Ascending aorta (tissue), 2 donors: ENCODE measurements at regions not wholly inside any gene's neighbourhood (a gene's known extent, or its start where the extent isn't known, plus 50 kb on each side); places are given as distances from the start of the nearest gene placed in this dataset.

Experiments used
- DNase-seq, 2 donors: peaks; one replicate each; pipeline ENCODE4 v3.0.0-alpha.2; 2019; ENCODE audit warnings: low spot score in 2 of 2
- H3K27ac ChIP-seq, 2 donors: fragments of 200-600 bp; sonication (generic); one replicate each; pipeline ENCODE4 v1.5.1; 2016 to 2017; ENCODE audit warnings: mild to moderate bottlenecking in 1 of 2
- H3K27me3 ChIP-seq: fragments of 200-600 bp; sonication (generic); one replicate; pipeline ENCODE4 v1.5.1; 2017
- H3K36me3 ChIP-seq, 2 donors: fragments of 200-600 bp; sonication (generic); one replicate each; pipeline ENCODE4 v1.5.1; 2016
- H3K4me1 ChIP-seq, 2 donors: fragments of 200-600 bp; sonication (generic); one replicate each; pipeline ENCODE4 v1.5.1; 2016 to 2017; ENCODE audit warnings: mild to moderate bottlenecking in 1 of 2
- H3K4me3 ChIP-seq, 2 donors: fragments of 200-600 bp; sonication (generic); one replicate each; pipeline ENCODE4 v1.5.1; 2016 to 2017; ENCODE audit warnings: mild to moderate bottlenecking in 1 of 2
- H3K9me3 ChIP-seq, 2 donors: fragments of 200-600 bp; sonication (generic); one replicate each; pipeline ENCODE4 v1.5.1; 2016
- intact Hi-C: fragments of 100-400 bp; cut with DNase I; formaldehyde crosslinking; loops from one replicate; pipeline ENCODE4 v1.15.1; 2023
- TF ChIP-seq, protein P1 (sequence below), 3 experiments: fragments of 200-600 bp in 2 of 3; fragments of 450-650 bp in 1 of 3; sonication (generic) in 2 of 3; IDR thresholded peaks; one replicate each; pipeline ENCODE4 v1.5.1; 2016 to 2019; ENCODE audit warnings: antibody characterized with exemption in 3 of 3, mild to moderate bottlenecking in 1 of 3, moderate library complexity in 1 of 3

DNA sequence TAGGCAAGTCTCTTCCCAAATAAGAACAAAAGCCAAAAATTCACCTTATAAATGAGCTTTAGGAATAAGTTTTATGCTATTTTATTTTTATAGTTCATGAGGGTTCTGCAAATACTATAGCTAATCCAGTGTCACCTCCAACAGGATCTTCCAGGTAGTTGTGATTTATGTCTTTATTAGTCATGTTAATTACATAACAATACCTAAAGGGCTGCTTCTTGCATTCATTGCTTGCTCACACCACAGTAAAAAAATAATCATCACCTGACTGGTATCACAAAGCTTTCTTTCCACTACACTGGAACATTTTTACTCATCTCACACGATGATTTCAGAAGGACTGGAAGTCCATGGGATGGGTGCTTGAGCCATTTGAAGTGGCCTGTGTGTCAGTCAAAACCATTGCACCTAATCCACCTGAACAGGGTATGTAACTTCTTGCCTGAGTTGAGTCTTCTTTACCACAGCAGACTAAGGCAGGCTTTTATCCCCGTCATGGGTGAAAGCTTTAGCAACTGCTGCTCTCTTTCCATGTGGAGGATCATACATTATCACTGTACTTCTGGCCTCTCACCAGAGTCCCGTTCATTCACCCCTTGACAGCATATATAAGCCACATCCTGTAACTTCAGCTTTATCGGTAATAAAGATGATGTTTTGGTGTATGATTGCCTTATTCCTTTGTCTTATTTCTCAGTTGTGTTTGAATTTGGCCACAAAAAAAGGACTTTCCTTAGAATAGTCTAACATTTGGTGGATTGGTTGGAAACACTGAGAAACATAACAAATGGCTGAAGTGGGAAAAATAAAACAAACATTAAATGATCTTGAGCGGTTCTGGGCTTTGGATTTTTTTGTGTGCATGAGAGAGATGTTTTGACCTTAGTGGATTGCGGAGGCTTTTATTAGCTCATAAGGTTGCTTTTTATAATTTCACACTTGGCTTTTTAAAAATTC is 382.6 kb upstream of the THBS1 start:
- Histone ChIP-seq H3K4me1 (no peaks in the 10 kb centered on the region), H3K27ac (no peak overlapping the region), H3K4me3 (no peak overlapping the region), H3K9me3 (no peaks in the 10 kb centered on the region), H3K27me3 (no peaks in the 10 kb centered on the region), H3K36me3 (no peaks in the 10 kb centered on the region)
- intact Hi-C loops: no loop called here
- TF ChIP-seq, protein P1, sequence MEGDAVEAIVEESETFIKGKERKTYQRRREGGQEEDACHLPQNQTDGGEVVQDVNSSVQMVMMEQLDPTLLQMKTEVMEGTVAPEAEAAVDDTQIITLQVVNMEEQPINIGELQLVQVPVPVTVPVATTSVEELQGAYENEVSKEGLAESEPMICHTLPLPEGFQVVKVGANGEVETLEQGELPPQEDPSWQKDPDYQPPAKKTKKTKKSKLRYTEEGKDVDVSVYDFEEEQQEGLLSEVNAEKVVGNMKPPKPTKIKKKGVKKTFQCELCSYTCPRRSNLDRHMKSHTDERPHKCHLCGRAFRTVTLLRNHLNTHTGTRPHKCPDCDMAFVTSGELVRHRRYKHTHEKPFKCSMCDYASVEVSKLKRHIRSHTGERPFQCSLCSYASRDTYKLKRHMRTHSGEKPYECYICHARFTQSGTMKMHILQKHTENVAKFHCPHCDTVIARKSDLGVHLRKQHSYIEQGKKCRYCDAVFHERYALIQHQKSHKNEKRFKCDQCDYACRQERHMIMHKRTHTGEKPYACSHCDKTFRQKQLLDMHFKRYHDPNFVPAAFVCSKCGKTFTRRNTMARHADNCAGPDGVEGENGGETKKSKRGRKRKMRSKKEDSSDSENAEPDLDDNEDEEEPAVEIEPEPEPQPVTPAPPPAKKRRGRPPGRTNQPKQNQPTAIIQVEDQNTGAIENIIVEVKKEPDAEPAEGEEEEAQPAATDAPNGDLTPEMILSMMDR (IDR thresholded peaks at IDR 0.05): no peak
- no peak for DNase-seq

DNA sequence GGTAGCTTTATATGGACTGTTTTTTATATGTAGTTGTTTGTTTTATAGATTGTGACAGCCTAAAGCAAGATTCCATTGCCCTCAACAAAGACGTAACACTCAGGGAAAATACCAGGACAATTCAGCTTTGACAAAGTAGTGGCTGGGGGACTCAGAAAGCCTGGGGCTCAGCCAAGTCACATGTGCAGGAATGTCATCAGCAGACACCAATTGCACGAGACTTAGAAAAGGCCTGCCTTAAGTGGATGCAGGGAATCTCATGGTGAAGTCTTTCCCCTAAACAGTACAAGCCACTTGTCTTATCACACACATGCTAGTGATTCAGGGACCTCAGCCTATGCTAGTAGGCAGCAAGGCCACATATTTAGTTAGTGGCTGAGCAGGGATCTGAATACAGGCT is 381.8 kb upstream of the THBS1 start:
- intact Hi-C loops: no loop called here
- no peak overlapping the region for H3K27ac ChIP-seq
- H3K4me3 ChIP-seq: no peak overlapping the region
- H3K4me1 ChIP-seq: no peaks in the 10 kb centered on the region
- no peaks in the 10 kb centered on the region for H3K36me3 ChIP-seq
- no peaks in the 10 kb centered on the region for H3K27me3 ChIP-seq
- H3K9me3 ChIP-seq: no peaks in the 10 kb centered on the region
- DNase-seq: no peak
- TF ChIP-seq, protein P1 (IDR thresholded peaks at IDR 0.05): no peak

DNA sequence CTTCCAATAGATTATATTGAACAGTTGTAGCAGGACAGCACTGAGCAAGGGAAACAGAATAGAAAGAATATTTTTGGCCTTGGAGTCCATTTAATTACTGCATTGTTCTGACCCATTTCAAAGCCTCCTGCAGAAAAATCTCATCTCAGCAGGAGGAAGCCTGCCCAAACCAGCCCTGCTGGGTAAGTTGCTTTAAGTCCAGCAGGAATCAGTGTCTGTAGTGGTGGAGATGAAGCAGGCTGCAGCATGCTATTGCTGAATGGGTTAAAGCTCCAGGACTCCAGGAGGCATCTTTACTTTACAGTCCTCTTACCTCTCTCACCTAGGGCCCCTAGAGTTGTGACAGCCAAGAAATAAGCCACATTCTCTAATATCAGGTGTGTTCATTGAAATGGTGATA is 380.3 kb upstream of the THBS1 start:
- TF ChIP-seq, protein P1 (IDR thresholded peaks at IDR 0.05): no peak
- Histone ChIP-seq H3K4me1 (no peaks in the 10 kb centered on the region), H3K27ac (no peak overlapping the region), H3K4me3 (no peak overlapping the region), H3K9me3 (no peaks in the 10 kb centered on the region), H3K27me3 (no peaks in the 10 kb centered on the region), H3K36me3 (no peaks in the 10 kb centered on the region)
- no peak for DNase-seq
- intact Hi-C loops: no loop called here

DNA sequence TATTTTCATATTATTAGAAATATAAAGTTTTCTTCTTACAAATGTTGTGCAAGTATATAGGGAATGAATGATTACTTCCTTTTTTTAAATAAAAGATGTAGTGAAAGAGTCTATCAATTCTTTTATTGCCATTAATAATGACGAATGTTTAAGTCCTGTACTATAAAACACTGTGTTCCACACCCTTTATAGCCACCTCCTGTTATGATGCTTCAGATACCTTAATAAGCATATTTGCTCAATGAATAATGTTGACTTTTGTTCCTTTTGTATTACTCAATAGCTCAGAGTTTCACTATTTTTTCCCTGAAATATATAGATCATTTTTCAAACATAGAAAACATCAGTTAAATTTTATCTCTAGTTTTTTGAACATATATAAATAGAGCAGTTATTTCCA is 378.2 kb upstream of the THBS1 start:
- no peaks in the 10 kb centered on the region for H3K9me3 ChIP-seq
- H3K36me3 ChIP-seq: no peaks in the 10 kb centered on the region
- no peak for DNase-seq
- intact Hi-C loops: no loop called here
- no peak overlapping the region for H3K27ac ChIP-seq
- no peaks in the 10 kb centered on the region for H3K4me1 ChIP-seq
- H3K27me3 ChIP-seq: no peaks in the 10 kb centered on the region
- H3K4me3 ChIP-seq: no peak overlapping the region
- TF ChIP-seq, protein P1 (IDR thresholded peaks at IDR 0.05): no peak

DNA sequence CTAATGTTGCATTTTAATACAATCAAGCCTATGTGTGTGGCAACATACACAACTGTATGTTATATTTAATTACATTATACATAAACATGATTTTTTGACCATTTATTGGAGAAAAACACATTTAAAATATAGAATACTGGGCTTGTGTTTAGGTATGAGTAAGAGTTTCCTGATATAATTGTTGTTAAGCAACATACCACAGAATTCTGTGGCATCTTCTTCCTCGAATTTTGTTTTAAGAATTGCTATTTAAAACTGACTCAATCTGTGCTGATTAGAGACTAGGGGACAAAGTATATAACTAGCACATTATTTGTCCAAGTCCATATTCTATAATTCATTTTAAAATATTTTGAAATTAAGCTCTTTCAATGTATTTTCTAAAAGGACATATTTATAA is 376.8 kb upstream of the THBS1 start:
- H3K27me3 ChIP-seq: no peaks in the 10 kb centered on the region
- no peak overlapping the region for H3K27ac ChIP-seq
- DNase-seq: no peak
- H3K4me3 ChIP-seq: no peak overlapping the region
- no peaks in the 10 kb centered on the region for H3K36me3 ChIP-seq
- no peaks in the 10 kb centered on the region for H3K9me3 ChIP-seq
- intact Hi-C loops: no loop called here
- no peaks in the 10 kb centered on the region for H3K4me1 ChIP-seq
- TF ChIP-seq, protein P1 (IDR thresholded peaks at IDR 0.05): no peak
